NCI-H226 (cell line): ENCODE measurements at regions not wholly inside any gene's neighbourhood (a gene's known extent, or its start where the extent isn't known, plus 50 kb on each side); places are given as distances from the start of the nearest gene placed in this dataset.
"Not testable (repeated sequence)": the region's sequence is repeated elsewhere in the genome, so short reads cannot be mapped to it uniquely, and the experiment has no call there.

Experiments used
- DNase-seq: peaks from one replicate; pipeline ENCODE4 v3.0.0-alpha.2; 2015

GRCh38 chr6:18527836-18528743, 140.9 kb downstream of the RNF144B start:
- no peak for DNase-seq

- DNase-seq: no peak
Measured at GRCh38 chr6:18530201-18530600, 143.1 kb downstream of the RNF144B start.

- no peak for DNase-seq
Measured at GRCh38 chr6:18532139-18532538, 145.0 kb downstream of the RNF144B start.

GRCh38 chr6:18533793-18534192, 146.6 kb downstream of the RNF144B start:
- no peak for DNase-seq

GRCh38 chr6:18536591-18537055, 149.5 kb downstream of the RNF144B start:
- no peak for DNase-seq

DNA sequence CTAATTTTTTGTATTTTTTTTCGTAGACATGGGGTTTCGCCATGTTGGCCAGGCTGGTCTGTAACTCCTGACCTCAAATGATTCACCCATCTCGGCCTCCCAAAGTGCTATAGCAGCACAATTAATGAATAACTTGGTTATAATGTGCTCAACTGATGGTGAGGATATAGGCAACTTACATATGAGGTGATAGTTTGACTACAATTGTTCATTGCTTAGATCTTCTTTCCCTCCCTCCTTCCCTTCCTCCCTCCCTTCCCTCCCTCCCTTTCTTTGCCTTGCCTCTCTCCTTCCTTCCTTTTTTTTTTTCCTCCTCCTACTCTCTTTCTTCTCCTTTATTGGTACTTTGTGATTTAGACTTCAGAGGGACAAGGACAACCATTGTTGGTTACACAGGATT, 151.2 kb downstream of the RNF144B start:
- DNase-seq: no peak

GRCh38 chr6:18543051-18543450, 155.9 kb downstream of the RNF144B start:
- DNase-seq: no peak

DNA sequence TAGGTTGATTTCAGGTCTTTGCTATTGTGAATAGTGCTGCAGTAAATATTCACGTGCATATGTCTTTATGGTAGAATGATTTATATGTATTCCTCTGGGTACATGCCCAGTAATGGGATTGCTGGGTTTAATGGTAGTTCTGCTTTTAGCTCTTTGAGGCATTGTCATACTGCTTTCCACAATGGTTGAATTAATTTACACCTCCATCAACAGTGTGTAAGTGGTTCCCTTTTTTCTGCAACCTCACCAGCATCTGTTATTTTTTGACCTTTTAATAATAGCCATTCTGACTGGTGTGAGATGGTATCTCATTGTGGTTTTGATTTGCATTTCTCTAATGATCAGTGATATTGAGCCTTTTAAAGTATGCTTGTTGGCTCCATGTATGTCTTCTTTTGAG, 158.0 kb downstream of the RNF144B start:
- not testable (repeated sequence) for DNase-seq

- DNase-seq: no peak
Measured at GRCh38 chr6:18545726-18546125, 158.6 kb downstream of the RNF144B start.

- DNase-seq: no peak
Measured at GRCh38 chr6:18550119-18550518, 163.0 kb downstream of the RNF144B start.

- DNase-seq: peak; percentile 47
Measured at GRCh38 chr6:18551228-18551627, 164.1 kb downstream of the RNF144B start.

GRCh38 chr6:18555750-18556149, 168.6 kb downstream of the RNF144B start:
- DNase-seq: no peak

GRCh38 chr6:18561037-18561750, 174.0 kb downstream of the RNF144B start:
- DNase-seq: no peak

DNA sequence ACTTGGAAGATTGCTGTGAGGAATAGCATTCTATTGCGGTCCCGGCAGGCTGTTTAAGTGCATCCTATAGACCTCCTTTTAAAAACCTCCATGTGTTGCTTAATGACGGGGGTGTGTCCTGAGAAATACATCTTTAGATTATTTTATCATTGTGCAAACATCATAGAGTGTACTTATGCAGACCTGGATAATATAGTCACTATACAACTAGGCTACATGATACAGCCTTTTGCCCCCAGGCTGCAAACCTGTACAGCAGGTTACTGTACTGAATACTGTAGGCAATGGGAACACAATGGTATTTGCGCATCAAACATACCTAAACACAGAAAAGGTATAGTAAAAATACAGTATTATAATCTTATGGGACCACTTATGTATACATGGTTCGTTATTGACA, 175.6 kb downstream of the RNF144B start:
- no peak for DNase-seq

DNA sequence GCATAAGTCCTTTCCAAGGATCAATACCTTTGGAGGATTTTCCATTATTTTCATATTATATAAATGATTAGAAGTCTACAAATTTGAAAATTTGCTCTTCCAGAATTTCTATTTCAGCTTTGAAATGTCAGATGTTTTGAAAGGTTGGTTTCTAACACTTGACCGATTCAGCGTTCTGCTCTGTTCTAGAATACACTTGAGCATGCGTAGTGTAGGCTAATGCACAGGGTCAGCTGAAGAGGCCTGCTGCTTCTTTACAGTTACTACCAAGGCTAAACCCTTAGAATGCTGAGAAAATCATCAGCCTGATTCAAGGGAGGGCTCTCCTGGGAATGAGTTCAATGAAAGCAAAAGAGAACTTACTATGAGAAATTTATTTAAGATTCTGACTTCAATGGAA, 177.6 kb downstream of the RNF144B start:
- DNase-seq: no peak

DNA sequence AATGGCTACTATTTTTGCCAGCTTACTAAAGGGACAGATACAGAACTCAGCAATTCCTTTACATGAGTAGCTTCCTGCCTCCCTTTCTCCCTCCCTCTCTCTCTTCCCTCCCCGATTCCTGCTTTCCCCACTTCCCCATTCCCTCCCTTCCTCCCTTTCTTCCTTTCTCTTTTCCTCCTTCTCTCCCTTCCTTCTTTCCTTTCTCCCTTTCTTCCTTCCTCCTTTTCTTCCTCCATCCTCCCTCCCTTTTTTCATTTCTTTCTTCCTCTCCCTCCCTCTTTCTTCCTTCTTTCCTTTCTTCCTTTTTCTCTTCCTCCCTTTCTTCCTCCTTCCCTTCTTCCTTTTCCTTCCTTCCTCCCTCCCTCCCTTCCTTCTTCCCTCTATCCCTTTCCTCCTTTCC, 178.1 kb downstream of the RNF144B start:
- no peak for DNase-seq

- no peak for DNase-seq
Measured at GRCh38 chr6:18567380-18567779, 180.2 kb downstream of the RNF144B start.

- DNase-seq: no peak
Measured at GRCh38 chr6:18577491-18577890, 190.3 kb downstream of the RNF144B start.

- no peak for DNase-seq
Measured at GRCh38 chr6:18579166-18579565, 192.0 kb downstream of the RNF144B start.

DNA sequence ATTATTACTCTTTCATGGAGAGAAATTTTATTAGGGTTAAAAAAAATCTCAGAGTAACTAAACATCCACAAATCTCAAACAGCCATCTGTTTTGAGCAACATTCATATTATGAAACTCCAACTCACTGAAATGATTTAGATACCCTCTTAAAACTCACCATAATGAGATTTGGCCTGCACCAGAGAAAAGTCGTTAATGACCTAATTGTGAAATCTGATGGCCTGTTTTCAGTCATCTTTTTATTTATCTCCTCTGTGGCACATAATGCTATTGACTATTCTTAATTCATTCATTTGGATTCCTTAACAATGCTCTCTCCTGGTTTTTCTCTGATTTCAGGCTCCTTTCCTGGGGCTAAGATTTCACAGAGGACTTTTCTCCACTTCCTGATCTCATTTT, 192.7 kb downstream of the RNF144B start:
- no peak for DNase-seq

DNA sequence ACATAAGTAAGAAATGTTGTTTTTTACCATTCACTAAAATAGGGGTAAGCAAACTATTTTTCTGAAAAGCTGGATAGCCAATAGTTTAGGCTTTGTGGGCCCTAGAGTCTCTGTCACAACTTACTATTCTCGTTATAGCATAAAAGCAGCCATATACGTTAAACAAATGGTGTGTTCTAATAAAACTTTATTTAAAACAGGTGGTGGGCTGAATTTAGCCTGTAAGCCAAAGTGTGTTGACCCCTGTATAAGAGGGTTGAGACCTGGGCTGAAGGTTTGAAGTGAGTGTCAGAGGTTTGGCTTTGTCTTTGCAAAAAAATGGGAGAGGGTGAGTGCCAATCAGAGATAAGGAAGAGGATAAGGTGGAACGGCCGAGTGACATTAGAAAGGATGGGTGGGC, 197.2 kb downstream of the RNF144B start:
- no peak for DNase-seq

GRCh38 chr6:18585032-18585573, 198.0 kb downstream of the RNF144B start:
- peak; percentile 2 for DNase-seq

DNA sequence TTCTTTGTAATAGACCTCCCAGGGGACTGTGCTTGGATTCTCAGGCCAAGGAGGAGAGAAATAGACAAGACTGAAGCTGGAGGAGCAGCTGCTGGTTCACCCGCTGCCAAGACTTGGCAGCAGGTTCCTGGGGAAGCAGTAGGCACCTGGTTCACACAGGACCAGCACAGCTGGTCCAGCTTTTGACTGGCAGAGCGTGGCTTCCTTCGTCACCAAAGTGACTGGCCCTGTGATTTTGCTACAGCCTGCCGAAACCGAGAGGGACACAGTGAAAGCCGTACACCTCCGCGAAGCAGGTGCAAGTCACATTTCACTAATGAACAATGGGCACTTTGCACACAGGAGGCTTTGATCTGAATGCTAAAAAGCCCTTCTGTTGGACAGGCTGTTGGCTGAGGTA, 199.0 kb downstream of the RNF144B start:
- DNase-seq: no peak
